CD4-positive, alpha-beta T cell treated with Interleukin-12 subunit alpha and Interleukin-12 subunit beta, for 1 hour (primary cell): ENCODE measurements at regions not wholly inside any gene's neighbourhood (a gene's known extent, or its start where the extent isn't known, plus 50 kb on each side); places are given as distances from the start of the nearest gene placed in this dataset.

ENCODE experiments used
- DNase-seq: peaks from one replicate; pipeline ENCODE4 v3.0.0-alpha.2; 2020

DNA sequence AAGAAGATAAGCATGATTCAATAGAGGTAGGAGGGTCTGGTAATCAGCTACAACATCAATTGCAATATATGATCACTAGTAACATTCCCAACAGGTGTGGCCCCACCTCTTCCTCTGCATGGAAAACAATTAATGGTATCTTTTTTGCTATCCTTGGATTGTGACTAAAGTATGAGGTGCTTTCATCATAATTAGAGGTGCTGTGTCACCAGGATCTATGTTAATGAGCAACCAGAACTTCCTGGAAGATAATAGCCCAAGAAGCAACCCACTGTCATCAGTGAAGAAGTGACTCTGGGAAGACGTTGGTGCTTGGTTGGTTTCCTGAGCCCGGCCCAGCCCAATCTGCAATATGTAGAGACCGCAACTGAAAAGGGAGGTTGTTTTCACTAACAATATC is 167.2 kb downstream of the SETD4 start:
- DNase-seq: no peak

DNA sequence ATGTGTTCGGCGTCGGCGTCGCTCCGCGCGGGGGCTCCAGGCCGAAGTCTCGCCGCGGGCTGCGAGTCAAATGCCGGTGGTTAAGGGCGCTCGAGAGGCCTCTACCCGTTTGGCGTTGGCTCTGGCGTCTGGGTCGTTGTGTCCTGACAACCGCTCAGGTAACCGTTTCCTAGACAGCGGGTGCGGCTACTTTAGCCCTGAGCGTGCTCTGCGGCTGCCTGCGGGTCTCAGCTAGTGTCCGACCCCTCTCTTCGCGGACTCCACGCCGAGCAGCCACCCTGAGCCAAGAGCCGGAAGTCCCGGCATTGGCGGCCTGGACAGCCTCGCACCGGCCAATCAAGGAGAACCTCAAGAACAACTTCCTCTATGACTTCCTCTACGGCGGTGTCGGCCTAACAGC is 173.4 kb downstream of the SETD4 start:
- no peak for DNase-seq

DNA sequence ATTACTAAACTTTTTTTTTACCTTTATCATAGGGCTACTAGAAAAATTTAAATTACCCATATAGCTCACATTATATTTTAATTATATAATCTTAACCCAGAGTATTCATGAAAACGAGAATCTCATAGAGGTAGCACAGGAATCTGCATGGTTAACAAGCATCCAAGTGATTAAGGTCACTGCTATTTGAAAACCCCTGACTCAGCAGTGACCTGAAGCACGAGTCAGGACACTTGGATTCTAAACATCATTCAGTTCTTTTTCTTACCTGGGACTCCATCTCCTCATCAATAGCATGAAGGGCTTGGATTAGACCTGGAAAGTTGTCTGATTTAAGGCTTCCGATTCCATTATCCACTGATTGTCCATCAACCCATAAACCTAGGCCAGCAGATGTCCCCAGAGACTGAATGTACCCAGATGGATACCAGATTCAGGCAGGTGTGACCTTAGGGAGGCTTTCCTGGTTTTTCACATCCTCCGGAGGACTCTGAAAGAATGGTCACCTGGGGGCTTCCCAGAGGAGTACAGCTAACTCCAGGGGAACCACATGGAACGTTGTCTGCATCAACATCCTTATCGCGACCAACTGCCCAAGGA is 174.3 kb downstream of the SETD4 start:
- no peak for DNase-seq

DNA sequence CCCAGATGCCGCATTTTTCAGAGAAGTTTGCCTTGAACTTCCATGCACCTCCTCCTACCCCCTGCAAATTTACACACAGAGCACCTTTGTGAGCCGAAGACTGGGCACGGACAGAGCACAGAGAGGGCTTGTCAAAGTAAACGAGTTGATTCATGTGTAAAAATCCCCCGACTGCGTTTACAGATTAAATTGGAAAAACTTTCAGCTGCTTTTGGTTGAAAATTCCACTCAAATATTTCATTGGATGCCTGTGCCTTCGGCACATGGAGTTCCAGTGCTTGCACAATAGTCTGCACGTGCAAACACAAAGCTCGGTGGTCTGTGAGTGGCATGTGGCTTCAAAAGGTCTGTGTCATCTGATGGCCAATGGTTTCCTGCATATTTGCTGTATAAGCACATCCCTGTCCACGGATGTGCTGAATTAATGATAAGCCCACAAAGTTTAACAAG is 177.5 kb downstream of the SETD4 start:
- no peak for DNase-seq

DNA sequence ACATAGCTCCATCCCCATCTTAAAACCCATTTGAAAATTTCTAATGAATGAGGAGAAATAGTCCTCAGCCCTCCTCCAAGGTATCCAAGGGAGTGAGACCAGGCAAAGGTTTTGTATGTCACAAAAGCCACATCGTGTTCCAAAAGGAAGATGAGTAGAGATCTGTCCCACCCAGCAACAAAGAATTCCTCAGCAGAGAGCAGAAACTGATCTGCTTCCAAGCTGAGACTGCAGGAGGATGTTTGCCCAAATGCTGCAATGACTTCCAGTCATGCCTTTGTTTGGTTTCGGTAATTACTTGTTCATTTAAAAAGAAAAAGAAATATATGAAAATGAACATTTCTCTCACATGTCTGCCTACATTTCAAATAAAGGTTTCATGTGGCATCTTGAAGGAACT is 186.9 kb downstream of the SETD4 start:
- DNase-seq: no peak

DNA sequence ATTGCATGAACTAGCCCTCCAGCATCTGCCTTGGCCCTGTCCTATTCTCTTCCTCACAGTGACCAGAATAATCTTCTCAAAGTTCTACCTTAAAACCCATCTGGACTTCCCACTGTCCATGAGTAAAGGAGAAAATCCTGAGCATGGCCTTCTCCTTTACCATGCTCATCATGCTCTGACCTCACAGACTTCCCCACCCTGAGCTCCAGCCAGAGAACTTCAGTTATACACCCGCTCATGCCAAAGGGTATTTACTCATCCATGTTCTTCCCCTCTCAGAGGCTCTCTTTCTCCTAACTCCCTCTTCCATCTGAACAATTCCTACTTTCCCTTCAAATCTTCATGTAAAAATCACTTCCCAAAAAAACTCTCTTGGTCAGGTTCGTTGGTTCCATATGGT is 188.4 kb downstream of the SETD4 start:
- no peak for DNase-seq

DNA sequence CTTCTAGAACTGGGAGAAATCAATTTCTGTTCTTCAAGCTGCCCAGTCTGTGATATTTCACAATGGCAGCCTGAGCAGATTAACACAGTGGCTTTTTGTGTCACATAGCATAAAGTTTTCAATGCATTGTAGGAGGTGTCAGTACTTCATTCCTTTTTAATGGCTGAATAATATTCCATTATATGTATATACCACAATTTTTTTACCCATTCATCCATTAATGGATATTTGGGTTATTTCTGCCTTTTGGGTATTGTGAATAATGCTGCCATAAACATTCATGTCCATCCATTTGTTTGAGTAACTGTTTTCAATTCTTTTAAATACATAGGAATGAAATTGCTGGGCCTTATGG is 191.5 kb downstream of the SETD4 start:
- DNase-seq: no peak

DNA sequence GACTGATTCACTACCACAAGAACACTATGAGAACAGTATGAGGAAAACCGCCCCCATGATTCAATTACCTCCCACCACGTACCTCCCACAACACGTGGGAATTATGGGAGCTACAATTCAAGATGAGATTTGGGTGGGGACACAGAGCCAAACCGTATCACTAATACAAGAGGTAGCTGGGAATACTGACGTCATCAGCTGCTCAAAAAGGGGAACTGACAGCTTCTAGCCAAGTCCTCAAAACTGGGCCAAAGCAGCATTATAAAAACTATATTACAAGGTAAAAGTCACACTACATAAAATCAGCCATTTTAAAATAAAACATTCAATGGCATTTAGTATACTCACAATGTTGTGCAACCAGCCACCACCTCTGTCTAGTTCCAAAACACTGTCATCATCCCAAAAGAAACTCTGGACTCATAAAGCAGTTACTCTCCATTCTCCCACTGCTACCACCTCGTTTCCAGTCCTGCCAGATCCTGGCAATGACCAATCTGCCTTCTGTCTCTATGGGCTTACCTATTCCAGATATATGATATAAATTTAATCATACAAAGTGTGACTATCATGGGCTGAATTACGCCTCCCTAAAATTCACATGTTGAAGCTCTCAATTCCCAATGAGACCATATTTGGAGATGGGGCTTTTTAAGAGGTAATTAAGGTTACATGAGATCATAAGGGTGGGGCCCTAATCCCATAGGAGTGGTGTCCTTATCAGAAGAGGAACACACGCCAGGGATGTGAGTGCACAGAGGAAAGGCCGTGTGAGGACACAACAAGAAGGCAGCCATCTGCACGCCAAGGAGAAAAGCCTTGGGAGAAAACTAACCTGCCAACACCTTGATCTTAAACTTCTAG is 192.1 kb downstream of the SETD4 start:
- no peak for DNase-seq

DNA sequence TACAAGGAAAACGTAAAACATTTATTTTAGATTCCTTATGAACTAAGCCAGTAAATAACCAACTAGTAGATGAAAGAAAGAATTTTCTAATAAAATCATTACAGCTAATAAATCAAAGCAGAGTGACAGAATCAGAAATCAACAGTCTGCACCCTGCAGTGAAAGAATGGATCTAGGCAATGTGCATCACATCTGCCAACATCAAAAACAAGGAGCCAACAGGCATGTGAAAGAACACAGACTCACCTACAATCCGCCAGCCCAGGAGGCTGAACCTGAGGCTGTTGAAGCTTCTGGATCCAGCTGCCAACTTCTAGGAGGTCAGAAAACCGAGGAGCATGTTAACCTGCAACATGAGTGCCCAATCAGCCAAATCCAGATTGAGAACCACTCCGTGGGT is 196.3 kb downstream of the SETD4 start:
- no peak for DNase-seq

DNA sequence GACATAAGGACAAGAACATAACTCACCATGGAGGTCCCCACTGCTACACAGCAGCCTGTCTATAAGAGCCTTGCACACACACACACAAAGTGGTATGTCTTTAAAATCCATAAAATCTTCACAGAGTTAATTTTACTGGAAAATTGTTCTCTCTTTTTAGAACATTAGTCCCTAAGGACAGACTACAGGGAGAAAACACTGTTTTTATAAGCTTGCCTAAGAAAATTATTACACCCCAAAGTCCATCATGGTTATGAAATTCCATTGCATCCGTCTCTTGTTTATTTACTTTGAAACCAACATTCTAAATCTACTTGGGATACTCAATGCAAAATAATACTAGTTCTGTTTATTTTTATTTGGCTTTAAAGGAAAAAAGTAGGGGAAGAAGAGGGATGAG is 197.4 kb downstream of the SETD4 start:
- DNase-seq: no peak

DNA sequence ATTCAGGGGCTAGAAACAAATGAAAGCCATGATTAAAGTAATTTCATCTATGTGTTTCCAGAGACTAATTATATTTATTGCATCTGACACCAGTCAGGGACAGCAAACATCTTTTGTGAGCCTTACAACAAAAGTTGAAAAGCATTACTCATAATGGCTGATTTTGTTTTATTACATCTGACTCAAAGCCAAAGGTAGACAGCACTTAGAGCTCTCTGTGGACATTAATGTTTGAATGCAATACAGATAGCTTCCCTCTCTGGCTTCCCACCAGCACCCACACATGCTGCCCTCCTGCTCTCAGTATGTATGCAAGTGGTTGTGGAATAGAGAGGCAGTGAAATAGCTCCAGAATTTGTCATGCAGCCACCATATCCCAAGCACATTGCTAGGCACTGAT is 198.7 kb downstream of the SETD4 start:
- no peak for DNase-seq

DNA sequence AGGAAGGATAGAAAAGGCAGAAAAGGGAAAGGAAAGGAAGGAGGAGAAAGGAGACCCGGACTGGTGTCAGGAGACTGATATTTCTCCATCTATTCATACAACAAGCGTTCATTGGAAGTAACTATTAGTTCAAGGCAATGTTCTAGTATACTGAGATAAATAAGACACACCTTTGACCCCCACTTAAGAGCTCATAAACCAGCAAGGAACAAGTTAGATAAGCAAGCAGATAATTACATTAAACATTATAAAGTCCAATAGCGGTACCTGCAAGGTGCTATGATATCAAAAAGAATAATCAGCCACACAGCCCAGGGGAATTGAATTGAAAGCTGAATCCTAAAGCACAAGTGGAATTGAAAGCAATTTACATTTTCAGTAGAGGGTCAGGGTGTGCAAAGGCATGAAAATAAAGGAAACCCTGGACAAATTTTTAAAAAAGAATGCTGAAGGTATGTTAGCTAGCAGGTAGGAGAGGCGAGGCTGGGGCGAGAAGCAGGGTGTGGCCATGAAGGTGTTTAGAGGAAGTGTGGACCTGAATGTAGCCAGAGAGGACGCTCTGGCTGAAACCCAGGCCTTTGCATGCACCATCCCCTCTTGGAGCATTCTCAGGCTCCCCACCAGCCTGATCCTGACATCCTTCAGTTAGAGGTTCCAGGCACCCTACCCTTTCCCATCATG is 200.0 kb downstream of the SETD4 start:
- DNase-seq: no peak

DNA sequence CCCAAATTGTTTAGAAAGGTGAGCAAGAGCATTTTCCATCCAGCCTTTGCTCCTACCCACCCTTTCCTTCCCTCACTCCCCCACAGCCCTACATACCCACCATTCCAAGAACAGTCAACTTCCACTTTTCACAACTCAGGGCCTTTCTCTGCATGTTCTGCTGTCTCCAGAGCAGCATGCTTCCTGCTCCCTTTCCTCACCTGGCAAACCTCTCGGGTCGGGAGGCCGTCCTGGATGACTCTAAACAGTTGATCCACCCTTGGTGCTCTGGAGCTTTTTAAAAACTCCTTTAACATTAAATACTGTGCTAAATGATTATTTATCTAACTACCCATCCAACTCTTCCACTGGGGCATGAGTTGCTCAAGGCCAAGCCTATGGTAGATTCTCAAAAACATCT is 200.6 kb downstream of the SETD4 start:
- DNase-seq: no peak

DNA sequence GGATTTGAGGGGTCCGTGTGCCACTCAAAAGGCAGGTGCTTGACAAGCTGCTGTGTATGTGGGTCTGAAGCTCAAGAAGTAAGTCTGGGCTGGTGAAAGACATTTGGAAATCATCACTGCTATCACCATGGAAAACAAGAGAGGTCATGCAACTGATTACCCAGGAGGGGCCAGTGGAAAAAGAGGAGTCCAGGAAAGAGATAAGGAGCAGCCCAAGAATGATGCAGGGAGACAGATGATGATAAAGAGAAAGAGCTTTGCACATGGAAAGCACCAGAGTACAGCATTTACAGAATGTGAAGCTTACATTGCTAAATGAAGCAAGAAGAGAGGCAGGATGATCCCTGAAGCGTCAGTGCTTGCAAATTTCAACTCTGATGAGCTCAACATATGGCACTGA is 203.2 kb downstream of the SETD4 start:
- no peak for DNase-seq

DNA sequence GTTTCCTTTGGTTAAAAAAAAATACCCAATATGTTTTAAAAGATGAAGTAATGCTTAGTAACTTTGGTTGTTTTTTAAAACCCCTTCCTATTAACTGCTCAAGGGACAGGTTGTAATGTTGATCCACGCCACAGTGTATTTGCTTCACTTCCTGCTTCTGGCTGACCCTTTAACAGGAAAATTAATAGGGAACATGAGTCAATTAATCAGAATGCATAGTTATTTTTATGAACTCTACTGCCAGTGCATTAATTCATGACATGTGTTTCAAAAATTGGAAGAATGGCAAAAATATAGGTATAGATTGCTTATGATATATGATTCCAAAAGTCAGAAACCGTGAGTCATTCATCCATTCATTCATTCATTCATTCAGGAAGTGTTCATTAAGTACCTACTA is 204.8 kb downstream of the SETD4 start:
- DNase-seq: no peak

DNA sequence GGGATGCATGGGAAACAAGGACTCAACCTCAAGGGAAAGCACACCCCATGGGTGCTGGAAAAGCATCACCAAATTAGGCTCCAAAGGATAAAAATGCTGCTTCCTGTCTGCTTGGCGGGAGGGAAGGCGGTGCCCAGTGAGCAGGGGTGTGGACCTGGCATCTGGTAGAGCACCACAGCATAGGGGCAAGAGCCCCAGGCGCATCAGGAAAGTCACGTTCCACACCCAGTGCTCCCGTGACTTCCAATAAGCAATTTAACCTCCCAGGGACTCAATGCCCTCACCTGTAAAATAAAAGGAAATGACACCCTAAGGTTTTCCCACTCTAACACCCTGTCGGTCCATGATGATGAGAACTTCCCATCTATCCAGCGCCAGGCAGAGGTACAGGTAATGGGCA is 206.0 kb downstream of the SETD4 start:
- DNase-seq: no peak

DNA sequence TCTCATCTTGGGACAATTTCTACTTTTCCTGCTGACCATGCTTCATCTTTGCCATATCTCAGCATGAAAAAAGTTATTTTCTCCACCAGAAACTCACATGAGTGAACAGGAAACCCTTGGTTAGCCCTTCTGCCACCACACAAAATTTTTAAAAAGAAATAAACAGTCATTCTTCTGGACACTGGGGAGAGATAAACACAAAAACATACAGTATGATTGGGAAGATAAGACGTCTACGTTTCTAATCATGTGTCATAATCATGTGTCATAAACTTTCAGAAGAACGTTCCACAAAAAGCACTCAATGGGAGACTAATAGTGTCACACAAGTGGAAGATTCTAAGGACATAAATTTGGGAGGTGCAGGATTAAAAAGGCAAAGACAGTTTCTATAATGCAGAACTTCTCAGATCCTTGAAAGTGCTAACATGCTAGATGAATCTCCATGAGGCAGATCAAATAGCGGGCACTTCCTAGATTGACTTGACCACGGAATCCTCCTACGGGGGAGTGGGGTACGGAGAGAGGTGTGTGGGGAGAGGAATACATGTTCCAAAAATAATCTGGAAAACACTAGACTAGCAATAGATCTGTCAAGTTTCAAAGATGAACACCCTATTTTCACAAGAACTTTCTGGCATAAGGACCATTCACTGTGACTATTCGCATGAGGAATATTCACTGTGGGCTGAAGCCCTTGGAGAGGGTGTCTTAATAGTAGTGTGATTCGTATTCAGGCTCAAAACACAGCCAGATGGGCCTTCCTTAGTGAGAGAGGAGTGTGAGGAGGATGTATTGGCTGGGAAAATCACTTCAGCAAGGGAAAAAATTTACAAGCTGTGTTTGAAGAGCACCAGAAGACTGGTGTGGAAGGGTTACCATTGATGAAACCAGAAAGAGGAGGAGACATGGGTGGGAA is 206.7 kb downstream of the SETD4 start:
- DNase-seq: no peak

DNA sequence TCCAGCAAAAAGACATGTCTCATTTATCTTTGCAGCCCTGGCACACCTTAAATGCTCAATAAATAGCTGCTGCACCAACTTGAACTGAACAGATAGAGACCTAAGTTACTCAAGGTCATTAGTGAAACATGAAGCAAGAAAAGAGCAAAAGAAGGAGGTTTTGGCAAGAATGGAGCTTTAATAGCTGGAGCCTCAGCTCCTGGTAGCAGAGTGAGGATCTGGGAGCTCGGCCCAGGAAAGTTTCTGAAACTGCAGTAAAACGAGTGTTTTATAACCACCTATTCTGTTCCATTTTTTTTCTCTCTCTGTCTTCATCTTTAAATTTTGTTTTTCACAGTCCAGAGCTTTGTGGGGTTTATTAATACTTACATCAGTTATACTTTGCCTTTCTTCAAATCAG is 207.5 kb downstream of the SETD4 start:
- DNase-seq: no peak

DNA sequence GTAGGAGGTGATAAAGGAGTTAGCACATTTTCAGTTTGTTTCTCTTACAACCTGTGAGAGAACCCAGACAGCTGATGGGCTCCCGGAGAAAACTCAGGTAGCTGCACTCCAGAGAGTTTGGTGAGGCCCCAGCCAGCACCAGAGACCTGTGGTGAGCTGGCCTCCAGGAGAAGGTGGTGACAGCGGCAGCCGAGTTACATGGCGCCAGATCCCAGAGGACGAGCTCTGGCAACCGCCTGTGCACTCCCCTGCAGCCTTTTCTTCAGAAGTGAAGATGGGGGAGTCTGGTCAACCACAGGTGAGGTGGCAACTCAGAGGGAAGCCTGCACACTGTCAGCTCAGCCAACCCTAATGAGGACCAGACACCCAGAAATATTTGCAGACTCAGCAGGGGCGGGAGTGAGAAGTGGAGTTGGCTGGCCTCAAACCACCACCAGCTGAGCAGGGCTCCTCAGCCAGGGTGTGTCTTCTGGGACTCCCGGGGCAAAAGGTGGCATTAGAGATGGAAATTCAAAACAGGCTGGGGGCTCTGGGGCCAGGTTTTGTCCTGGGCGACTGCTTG is 209.7 kb downstream of the SETD4 start:
- no peak for DNase-seq

DNA sequence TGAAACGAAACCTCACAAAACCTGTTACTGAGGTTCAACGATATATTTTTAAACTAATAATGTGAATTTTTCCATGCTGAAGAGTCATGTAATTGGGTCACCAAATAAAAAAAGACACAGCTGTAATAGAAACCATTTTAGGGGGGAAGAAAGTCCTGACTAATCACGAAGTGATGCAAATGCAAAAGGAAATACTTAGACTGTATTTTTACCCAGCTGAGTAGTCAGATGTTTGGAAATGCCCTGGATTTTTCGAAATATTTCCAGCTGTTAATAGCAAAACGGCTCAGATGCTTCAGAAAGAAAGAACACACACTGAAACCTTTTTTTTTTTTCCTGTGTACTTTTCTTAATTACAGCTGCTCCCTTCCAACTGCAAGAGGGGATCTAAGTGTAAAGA is 210.3 kb downstream of the SETD4 start:
- no peak for DNase-seq

DNA sequence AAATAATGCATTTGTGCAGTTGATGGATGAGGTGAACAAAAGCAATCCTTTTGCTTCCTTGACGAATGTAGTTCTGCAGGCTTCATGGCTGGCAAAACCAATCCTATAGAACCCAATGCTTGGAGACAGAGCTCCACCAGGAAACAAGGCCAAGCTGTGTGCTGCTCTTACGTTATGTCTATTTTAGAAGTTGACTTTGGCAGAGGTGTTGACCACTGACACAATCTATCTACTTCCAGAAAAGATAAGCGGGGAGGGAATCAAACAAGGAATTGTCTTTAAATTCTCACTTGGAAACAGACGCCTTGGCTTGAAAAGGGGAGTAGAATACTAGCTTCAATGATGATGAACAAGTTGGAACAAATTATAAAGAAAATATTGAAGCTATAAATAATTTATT is 211.2 kb downstream of the SETD4 start:
- no peak for DNase-seq

DNA sequence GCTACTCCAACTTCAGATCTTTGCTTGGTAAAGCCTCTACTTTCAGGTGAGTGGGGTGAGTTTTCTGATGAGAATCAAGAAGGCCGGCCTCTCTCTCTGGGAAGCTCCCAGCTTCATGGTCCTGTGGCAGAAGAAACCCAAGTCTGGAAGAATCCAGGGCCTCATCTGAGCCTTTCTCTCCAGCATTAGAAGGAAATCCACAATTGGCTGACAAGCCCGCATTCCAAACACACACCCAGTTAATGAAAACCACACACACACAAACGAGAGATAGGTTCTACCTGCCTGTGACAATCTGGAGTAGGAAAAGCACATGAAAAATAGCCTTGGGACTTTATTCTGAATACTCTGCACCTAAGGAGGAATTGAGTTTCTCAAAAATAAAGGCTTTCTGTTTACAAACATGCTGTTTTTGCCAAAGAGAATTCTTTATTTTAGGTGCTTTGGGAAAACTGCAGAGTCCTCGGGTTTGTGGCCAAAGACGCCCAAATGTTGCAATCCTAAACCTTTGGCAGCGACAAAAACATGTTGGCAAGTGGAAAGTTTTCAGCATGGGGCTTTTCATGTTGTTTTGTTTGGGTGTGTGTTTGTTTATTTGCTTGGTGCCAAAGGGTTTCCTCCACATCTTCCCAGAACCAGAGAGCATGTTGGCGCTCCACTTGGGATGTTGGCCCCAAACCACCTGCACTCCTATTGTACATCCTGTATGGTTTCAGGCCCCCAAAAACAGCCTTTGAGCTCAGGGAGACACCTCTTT is 216.2 kb downstream of the SETD4 start:
- DNase-seq: no peak
